HTR-8/SVneo (cell line): ENCODE measurements at regions not wholly inside any gene's neighbourhood (a gene's known extent, or its start where the extent isn't known, plus 50 kb on each side); places are given as distances from the start of the nearest gene placed in this dataset.

ENCODE experiments used
- DNase-seq: peaks from one replicate; pipeline ENCODE4 v3.0.0; 2011; ENCODE audit warnings: low spot score, mixed read lengths; ENCODE audit not compliant: insufficient read length
- FAIRE-seq: peaks from 2 replicates; lab custom pipeline; 2011; peaks lifted over from hg19 to GRCh38; lab: Jason Lieb, UNC

DNA sequence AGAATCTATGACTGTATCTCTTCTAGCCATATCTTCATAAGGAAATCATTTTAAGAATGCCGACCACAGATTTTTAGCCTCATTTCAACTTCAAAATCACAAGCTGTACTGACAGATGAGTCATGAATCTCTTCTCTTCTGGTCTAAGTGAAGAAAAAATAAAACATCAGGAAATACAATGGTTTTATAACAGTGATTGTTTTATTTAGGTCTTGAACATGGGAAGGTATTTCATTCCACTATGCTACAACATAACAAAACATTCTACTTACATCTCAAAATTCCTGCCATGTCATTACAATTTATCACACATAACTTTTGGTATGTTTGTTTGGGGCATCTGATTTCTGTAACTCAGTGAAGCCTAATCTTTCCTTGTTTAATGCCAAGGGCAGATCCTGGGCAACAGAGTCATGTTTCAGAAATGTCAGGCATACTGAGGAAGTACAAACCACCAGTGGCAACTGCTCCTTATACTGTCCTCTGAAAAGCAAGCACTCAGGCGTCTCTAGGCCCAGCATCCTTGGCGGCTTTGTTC, 325.0 kb downstream of the PDHA2 start:
- no peak for FAIRE-seq
- DNase-seq, result peak; percentile 23

- DNase-seq (no peak), FAIRE-seq (no peak)
These were observed 326.9 kb downstream of the PDHA2 start for GRCh38 chr4:96166806-96167205.

- FAIRE-seq (no peak), DNase-seq (no peak)
These were observed 330.3 kb downstream of the PDHA2 start for GRCh38 chr4:96170198-96170597.

DNA sequence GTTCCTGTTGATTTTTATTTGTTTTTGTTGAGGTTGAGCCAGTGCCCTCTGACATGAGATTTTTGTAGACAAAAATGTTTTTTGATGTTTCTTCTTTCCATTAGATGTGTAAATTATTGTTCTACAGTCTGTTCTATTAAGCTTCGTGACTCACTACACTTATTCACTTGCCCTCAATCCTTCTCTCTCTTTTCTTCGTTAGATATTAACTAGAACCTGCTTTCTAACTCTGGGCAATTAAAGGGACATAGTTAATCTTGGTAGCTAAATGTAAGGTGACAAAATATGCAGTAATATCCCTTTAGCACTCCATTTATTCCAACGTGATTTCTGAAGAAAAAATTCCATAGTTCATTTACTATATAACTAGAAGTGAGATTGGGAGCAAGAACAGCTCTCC, 333.9 kb downstream of the PDHA2 start:
- no peak for DNase-seq
- FAIRE-seq, result no peak

DNA sequence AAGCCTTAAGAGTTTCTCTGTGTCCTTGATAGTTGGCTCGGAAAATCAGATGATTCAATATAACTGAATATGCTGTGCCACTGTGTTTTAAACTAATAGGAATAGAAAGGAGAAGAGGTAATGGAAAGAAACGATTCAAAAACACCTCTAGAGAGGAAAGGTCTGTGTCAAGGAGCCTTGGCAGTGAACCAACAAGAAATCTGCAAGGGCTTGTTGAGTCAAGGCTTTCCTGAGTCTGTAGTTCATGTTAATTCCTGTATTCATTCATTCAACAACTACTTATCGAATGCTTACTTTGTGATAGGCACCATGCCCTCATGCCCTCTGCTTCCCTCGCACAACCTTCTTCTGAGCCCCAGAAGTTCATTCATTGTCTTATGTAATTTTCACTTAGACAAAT, 336.0 kb downstream of the PDHA2 start:
- FAIRE-seq, result no peak
- no peak for DNase-seq

DNA sequence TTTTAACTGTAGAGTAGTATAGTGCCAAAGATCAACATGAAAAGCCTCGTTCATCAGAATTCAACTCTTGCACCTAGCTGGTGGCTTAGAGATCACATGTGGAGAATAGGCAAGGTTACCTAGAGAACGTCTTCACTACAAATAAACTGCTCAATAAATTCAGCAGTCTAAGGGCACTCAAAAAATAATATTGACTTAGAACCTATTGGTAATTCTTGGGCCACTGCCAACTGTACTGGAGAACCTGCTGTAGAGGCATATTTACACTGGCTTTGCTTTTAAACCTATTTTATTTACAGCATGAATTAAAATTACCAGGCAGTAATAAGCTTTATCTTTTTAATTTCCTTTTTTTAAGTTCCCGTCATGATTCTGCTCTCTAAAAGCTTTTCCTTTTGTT, 343.7 kb downstream of the PDHA2 start:
- DNase-seq (no peak), FAIRE-seq (no peak)

- FAIRE-seq (no peak), DNase-seq (no peak)
These were observed 346.7 kb downstream of the PDHA2 start for GRCh38 chr4:96186593-96186992.

- DNase-seq (no peak), FAIRE-seq (no peak)
These were observed 349.9 kb downstream of the PDHA2 start for GRCh38 chr4:96189761-96190160.

- DNase-seq (no peak), FAIRE-seq (no peak)
These were observed 353.2 kb downstream of the PDHA2 start for GRCh38 chr4:96193061-96193460.

GRCh38 chr4:96194993-96195392, 355.1 kb downstream of the PDHA2 start:
- no peak for DNase-seq
- FAIRE-seq, result no peak

DNA sequence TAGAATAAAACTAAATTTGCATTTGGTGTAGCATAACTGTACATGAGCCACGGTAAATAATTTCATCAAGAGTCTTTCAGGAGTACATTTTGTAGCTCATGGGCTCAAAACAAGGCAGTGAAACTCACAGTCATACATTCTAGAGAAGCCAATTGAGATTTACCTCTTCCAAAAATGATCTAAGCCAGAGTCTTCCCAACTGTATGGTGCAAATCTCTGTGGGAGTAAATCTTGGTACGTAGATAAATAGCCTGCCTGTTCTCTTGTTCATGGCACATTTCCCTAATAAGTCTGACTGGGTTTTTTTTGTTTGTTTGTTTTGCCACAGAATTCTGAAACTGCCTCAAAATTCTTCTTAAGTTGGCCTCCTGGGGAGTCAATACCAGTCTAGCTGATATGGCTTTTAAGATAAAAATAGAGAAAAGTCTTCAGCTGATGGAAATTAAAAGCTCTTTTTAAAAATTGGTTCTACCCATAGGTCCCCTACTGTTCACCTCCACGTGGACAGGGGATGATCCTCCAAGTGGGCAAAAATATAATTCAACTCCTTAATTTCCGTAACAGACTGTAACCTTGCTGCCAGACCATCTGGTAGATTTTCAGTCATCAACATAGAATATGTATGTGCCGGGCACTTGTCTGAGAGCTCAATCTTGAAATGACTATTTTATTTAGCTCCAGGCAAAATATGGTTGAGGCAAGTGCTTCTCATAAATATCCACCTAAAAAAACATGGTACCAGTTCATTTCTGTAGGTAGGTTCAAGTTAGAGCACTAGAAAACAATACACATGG, 365.4 kb downstream of the PDHA2 start:
- DNase-seq, result no peak
- FAIRE-seq, result no peak

GRCh38 chr4:96227515-96227914, 387.6 kb downstream of the PDHA2 start:
- DNase-seq (no peak), FAIRE-seq (no peak)

GRCh38 chr4:96228463-96228862, 388.6 kb downstream of the PDHA2 start:
- no peak for FAIRE-seq
- DNase-seq, result no peak

DNA sequence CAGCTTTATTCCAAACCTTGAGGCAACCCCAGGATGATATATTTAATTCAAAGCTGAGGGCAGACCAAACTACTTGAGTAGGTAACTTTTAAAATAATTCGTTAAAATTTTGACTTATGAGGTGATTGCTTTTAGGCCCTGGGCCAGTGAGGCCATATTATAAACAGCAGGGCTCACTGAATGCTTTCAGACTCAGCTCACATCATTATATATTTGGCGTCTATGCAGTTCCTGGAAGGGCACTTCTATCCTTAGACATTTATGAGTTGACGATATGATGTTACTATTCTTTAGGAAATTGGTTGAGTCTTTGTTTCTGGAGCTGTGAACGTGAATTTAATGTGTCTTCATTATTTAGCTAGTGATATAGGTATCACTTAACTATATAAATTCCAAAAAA, 400.1 kb downstream of the PDHA2 start:
- FAIRE-seq (no peak), DNase-seq (no peak)

- FAIRE-seq, result no peak
- no peak for DNase-seq
These were observed 401.9 kb downstream of the PDHA2 start for GRCh38 chr4:96241819-96242218.

DNA sequence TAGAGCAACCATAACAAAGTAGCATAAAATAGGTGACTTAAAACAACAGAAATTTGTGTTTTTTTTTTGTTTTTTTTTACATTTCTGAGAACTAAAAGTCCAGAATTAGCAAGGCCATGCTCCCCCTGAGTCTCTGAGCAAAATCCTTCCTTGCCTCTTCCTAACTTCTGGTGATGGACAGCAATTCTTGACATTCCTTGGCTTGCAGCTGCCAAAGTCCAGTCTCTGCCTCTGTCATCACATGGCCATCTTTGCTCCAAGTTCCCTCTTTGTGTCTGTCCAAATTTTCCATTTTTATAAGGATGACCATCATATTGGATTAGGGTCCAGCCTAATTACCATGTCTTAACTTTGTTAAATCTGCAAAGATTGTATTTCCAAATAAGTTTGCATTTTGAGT, 407.2 kb downstream of the PDHA2 start:
- DNase-seq (no peak), FAIRE-seq (no peak)

- FAIRE-seq (no peak), DNase-seq (no peak)
These were observed 408.3 kb downstream of the PDHA2 start for GRCh38 chr4:96248225-96248624.

- no peak for FAIRE-seq
- no peak for DNase-seq
These were observed 420.3 kb downstream of the PDHA2 start for GRCh38 chr4:96260064-96260682.

DNA sequence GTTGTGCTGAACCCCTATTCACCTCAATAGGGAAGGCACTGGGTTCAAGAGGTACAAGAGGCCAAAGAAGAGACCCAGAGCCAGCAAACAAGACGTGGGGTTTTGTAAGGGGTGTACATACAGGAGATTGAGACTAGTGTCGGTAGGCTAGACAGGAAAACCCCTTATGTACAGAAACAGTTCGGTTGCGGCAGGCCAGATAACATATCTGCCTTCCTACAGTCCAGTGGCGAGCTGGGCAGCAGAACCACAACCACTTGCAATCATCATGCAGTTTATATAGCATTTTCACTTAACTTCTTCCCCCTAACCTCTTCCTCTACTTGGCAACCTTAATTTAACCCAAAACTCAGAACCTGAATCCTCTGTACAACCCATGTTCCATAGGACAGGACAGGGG, 422.2 kb downstream of the PDHA2 start:
- DNase-seq (no peak), FAIRE-seq (no peak)

DNA sequence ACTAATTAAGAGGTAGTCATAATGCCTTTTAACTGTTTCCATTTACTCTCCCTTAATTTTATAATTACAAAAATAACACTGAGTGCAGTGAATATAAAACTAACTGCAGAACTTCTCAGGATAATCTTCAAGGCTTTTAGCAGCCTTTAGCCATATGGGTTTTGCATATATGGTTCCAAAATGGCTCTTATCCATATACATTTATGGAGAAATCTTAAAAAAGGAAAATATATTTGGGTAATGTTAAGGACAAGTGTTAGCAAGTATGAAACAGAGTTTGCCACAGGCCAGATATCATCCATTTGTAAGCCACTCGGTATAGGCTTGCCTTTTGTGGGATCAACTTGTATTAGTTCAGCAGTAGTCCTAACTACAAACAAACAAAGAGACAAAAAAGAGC, 423.4 kb downstream of the PDHA2 start:
- DNase-seq (no peak), FAIRE-seq (no peak)

DNA sequence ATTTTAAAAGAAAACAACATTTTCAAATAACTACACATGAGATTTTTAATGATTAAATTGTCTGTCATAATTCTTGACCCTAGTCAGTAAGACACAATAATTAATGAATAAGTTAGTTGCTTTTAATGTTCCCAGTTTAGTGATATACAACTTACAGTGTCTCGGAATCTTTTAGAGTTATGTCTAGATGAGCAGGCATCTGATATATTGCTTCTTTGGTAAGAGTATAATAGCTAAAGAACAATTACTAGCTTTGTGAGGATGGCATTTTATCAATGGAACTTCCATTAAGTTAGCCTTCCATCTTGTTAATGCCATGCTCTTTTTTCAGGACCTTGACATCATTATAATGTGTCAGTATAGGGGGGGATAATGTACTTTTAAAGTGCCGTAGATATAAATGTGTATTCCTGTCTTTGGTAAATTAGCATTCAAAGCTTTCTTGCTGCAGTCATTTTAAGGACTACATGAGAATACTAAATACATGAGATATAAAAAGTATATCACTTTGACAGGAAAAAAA, 425.1 kb downstream of the PDHA2 start:
- DNase-seq (no peak), FAIRE-seq (no peak)

- no peak for DNase-seq
- no peak for FAIRE-seq
These were observed 453.9 kb downstream of the PDHA2 start for GRCh38 chr4:96293806-96294205.
